Adrenal gland (tissue), 9 donors: ENCODE measurements at regions not wholly inside any gene's neighbourhood (a gene's known extent, or its start where the extent isn't known, plus 50 kb on each side); places are given as distances from the start of the nearest gene placed in this dataset.

Experiments used
- DNase-seq, 7 donors: peaks; one replicate each; pipeline ENCODE4 v3.0.0-alpha.2; 2019 to 2020
- H3K27ac ChIP-seq, 5 donors: fragments of 200-600 bp; sonication (generic) in 4 of 5; 1 replicate in 3 of 5; 2 replicates in 2 of 5; pipeline versions ENCODE4 v1.5.1 to v1.8.0; 2016 to 2020; ENCODE audit warnings: mild to moderate bottlenecking in 1 of 5
- H3K27me3 ChIP-seq: fragments of 200-600 bp; 2 replicates; pipeline ENCODE4 v1.8.0; 2021
- H3K36me3 ChIP-seq, 2 donors: fragments of 200-600 bp; replicated peaks in 1 of 2; 1 replicate in 1 of 2; 2 replicates in 1 of 2; pipeline versions ENCODE4 v1.5.1 to v1.8.0; 2018 to 2022
- H3K4me1 ChIP-seq, 2 donors: fragments of 200-600 bp; replicated peaks in 1 of 2; 1 replicate in 1 of 2; 2 replicates in 1 of 2; pipeline versions ENCODE4 v1.5.1 to v1.8.0; 2018 to 2021
- H3K4me3 ChIP-seq, 4 donors: fragments of 200-600 bp; sonication (generic) in 3 of 4; one replicate each; pipeline ENCODE4 v1.5.1; 2016 to 2018
- H3K9me3 ChIP-seq, 3 donors: fragments of 200-600 bp; sonication (generic) in 1 of 3; replicated peaks in 1 of 3; 1 replicate in 2 of 3; 2 replicates in 1 of 3; pipeline versions ENCODE4 v1.5.1 to v1.8.0; 2016 to 2021
- CTCF ChIP-seq, 6 experiments: fragments of 450-650 bp in 4 of 6; fragments of 200-600 bp in 2 of 6; sonication (generic) in 1 of 6; IDR thresholded peaks; 1 replicate in 5 of 6; 2 replicates in 1 of 6; pipeline versions ENCODE4 v1.5.1 to v1.8.0; 2016 to 2021; ENCODE audit warnings: antibody characterized with exemption in 6 of 6, mild to moderate bottlenecking in 2 of 6, moderate library complexity in 1 of 6
- POLR2A ChIP-seq, 2 donors: fragments of 450-650 bp; IDR thresholded peaks; one replicate each; pipeline ENCODE4 v1.6.1; 2017; ENCODE audit warnings: antibody characterized with exemption in 2 of 2, mild to moderate bottlenecking in 2 of 2, moderate library complexity in 1 of 2
- WGBS, 4 donors: extraction: QIAGEN DNeasy Blood & Tissue Kit in 2 of 4; methylation state at CpG; one replicate each; pipeline versions ENCODE4 v1.1.5 to v1.1.7; 2013 to 2017; 5-methylcytosine and 5-hydroxymethylcytosine counted together
- intact Hi-C, 2 donors: fragments of 100-400 bp; cut with DNase I; formaldehyde crosslinking; loops; one replicate each; pipeline versions ENCODE4 v1.14.1 to v1.15.0; 2022 to 2023
- donor health status: healthy with polysubstance abuse.
- donor health status: Bipolar disorder and iron deficiency.
- donor health status: DM: yes; HTN: yes; CAD: no.
- donor health status: DM: no; HTN: no; CAD: no.
- donor health status: DM: no; HTN: no; CAD: no.

GRCh38 chr7:68922850-68923249, 675.4 kb upstream of the AUTS2 start:
- no peaks in the 10 kb centered on the region for H3K4me1 ChIP-seq
- H3K4me3 ChIP-seq: no peak overlapping the region
- WGBS, 4 donors: 58 to 63% (median 59%) methylated on average over 8 of the region's 8 CpGs
- intact Hi-C loops: no loop called here
- TF ChIP-seq POLR2A (IDR thresholded peaks at IDR 0.05): no peak
- TF ChIP-seq CTCF (IDR thresholded peaks at IDR 0.05): no peak
- no peaks in the 10 kb centered on the region for H3K27me3 ChIP-seq
- H3K27ac ChIP-seq: no peak overlapping the region
- H3K36me3 ChIP-seq: no peaks in the 10 kb centered on the region
- H3K9me3 ChIP-seq: no peaks in the 10 kb centered on the region
- no peak for DNase-seq

GRCh38 chr7:68925241-68925640, 673.0 kb upstream of the AUTS2 start:
- DNase-seq: no peak
- Histone ChIP-seq H3K4me3 (no peak overlapping the region), H3K27ac (no peak overlapping the region), H3K9me3 (no peaks in the 10 kb centered on the region), H3K4me1 (no peaks in the 10 kb centered on the region), H3K27me3 (no peaks in the 10 kb centered on the region), H3K36me3 (no peaks in the 10 kb centered on the region)
- intact Hi-C loops: no loop called here
- WGBS, 4 donors: 73 to 83% (median 79%) methylated on average over 6 of the region's 6 CpGs
- TF ChIP-seq POLR2A (IDR thresholded peaks at IDR 0.05): no peak
- no peak for TF ChIP-seq CTCF (IDR thresholded peaks at IDR 0.05)

- intact Hi-C loops: no loop called here
- Histone ChIP-seq H3K27ac (no peak overlapping the region), H3K4me1 (no peaks in the 10 kb centered on the region), H3K27me3 (no peaks in the 10 kb centered on the region), H3K4me3 (no peak overlapping the region), H3K36me3 (no peaks in the 10 kb centered on the region), H3K9me3 (no peaks in the 10 kb centered on the region)
- TF ChIP-seq POLR2A (IDR thresholded peaks at IDR 0.05) (no peak), CTCF (IDR thresholded peaks at IDR 0.05) (no peak)
- WGBS, 4 donors: 75 to 81% (median 79%) methylated on average over 6 of the region's 6 CpGs
- DNase-seq: no peak
Measured at GRCh38 chr7:68929781-68930261, 668.5 kb upstream of the AUTS2 start.

GRCh38 chr7:68936471-68937035, 661.7 kb upstream of the AUTS2 start:
- WGBS, 4 donors: 67 to 76% (median 71%) methylated on average over 10 of the region's 10 CpGs
- Histone ChIP-seq H3K4me3 (no peak overlapping the region), H3K4me1 (no peaks in the 10 kb centered on the region), H3K36me3 (no peaks in the 10 kb centered on the region), H3K27ac (no peak overlapping the region), H3K9me3 (no peaks in the 10 kb centered on the region), H3K27me3 (no peaks in the 10 kb centered on the region)
- intact Hi-C loops: no loop called here
- DNase-seq: no peak
- TF ChIP-seq CTCF (IDR thresholded peaks at IDR 0.05) (no peak), POLR2A (IDR thresholded peaks at IDR 0.05) (no peak)
